Mesothelial cell of epicardium (in vitro differentiated cells): ENCODE measurements at regions not wholly inside any gene's neighbourhood (a gene's known extent, or its start where the extent isn't known, plus 50 kb on each side); places are given as distances from the start of the nearest gene placed in this dataset.

ENCODE experiments used
- DNase-seq, 2 experiments: peaks; one replicate each; pipeline ENCODE4 v3.0.0; 2021; ENCODE audit warnings: low spot score in 2 of 2; ENCODE audit not compliant: unreplicated experiment in 2 of 2
- H3K27ac Mint-ChIP-seq: 2 replicates; pipeline ENCODE4 v1.8.0; 2021; ENCODE audit warnings: mixed read lengths
- H3K27me3 Mint-ChIP-seq: 2 replicates; pipeline ENCODE4 v1.8.0; 2021; ENCODE audit warnings: low read depth, mixed read lengths
- H3K36me3 Mint-ChIP-seq: 2 replicates; pipeline ENCODE4 v1.8.0; 2021; ENCODE audit warnings: mixed read lengths
- H3K4me1 Mint-ChIP-seq: 2 replicates; pipeline ENCODE4 v1.8.0; 2021; ENCODE audit warnings: mixed read lengths
- H3K4me3 Mint-ChIP-seq: 2 replicates; pipeline ENCODE4 v1.8.0; 2021; ENCODE audit warnings: mild to moderate bottlenecking, moderate library complexity, mixed read lengths
- H3K9me3 Mint-ChIP-seq: 2 replicates; pipeline ENCODE4 v1.8.0; 2021; ENCODE audit warnings: mixed read lengths
- CTCF ChIP-seq: fragments of 200-600 bp; sonication (generic); IDR thresholded peaks from one replicate; pipeline ENCODE4 v1.5.0; 2021; ENCODE audit warnings: antibody characterized with exemption; ENCODE audit not compliant: unreplicated experiment

DNA sequence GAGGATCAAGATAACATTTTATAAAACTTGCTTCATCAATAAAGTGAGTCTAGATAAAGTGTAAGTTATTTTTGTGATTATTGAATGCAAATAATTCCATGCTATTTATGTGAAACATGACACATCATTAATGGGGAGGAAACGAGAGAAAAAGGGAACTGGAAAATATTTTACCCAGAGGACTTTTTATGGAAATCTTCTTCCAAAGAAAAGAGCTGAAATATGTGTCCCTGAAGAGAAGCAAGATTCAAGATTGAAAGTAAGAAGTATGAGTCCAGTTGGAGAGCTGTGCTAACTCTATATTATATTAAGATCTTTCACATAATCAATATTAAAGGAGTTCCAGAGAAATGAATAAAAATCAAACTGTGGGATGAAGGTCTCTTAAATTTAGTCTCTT is 1361.8 kb downstream of the GATA3 start:
- H3K4me1 Mint-ChIP-seq, result no peaks in the 10 kb centered on the region
- no peak overlapping the region for H3K27ac Mint-ChIP-seq
- H3K36me3 Mint-ChIP-seq, result no peaks in the 10 kb centered on the region
- H3K4me3 Mint-ChIP-seq, result no peak overlapping the region
- H3K27me3 Mint-ChIP-seq, result peaks cover 2% of the 10 kb centered on the region
- TF ChIP-seq CTCF, result no peak
- peaks cover 19% of the 10 kb centered on the region for H3K9me3 Mint-ChIP-seq
- no peak for DNase-seq

DNA sequence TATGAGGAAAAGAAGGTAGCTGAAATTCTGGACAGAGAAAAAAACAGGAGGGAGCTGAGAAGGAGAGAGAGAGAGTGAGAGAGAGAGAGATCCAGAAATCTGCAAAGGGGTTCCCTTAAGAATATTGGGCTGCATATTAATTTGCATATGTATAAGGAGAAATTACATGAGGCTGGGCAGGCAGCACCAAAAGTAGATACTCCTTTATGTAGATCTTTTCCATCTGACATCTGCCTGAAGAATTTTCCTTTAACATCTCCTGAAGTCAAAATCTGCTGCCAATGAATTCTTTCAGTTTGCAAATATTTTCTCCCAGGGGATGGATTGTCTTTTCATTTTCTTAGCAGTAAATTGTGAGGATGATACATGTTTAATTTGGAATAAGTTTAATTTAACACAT is 1365.3 kb downstream of the GATA3 start:
- Mint-ChIP-seq H3K27ac (no peak overlapping the region), H3K4me3 (no peak overlapping the region)

DNA sequence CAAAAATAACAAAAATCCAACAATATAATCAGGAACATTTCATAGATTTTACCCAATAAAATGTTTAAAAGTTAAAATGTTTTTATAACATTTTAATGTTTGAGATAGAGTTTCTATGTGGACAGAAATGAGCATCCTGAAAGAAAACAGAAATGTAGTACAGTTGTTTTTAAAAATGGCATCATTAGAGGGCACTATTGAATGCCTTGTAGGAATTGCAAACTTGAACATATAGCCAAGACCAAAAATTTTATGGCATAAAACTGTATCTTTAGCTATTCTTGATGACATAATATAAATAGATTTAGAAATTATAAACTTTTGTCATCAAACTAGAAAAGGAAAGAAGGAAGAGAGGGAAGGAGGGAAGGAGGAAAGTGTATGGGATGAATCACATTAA is 1372.7 kb downstream of the GATA3 start:
- Mint-ChIP-seq H3K27me3 (peaks cover 8% of the 10 kb centered on the region), H3K4me3 (no peak overlapping the region), H3K27ac (no peak overlapping the region), H3K9me3 (peaks cover 20% of the 10 kb centered on the region), H3K36me3 (no peaks in the 10 kb centered on the region), H3K4me1 (no peaks in the 10 kb centered on the region)
- DNase-seq, result no peak
- TF ChIP-seq CTCF, result no peak

More for the DNA sequence above, 1365.3 kb downstream of the GATA3 start:
- no peak for DNase-seq
- Mint-ChIP-seq H3K4me1 (no peaks in the 10 kb centered on the region), H3K36me3 (no peaks in the 10 kb centered on the region), H3K9me3 (peaks cover 12% of the 10 kb centered on the region), H3K27me3 (peaks cover 2% of the 10 kb centered on the region)
- no peak for TF ChIP-seq CTCF

DNA sequence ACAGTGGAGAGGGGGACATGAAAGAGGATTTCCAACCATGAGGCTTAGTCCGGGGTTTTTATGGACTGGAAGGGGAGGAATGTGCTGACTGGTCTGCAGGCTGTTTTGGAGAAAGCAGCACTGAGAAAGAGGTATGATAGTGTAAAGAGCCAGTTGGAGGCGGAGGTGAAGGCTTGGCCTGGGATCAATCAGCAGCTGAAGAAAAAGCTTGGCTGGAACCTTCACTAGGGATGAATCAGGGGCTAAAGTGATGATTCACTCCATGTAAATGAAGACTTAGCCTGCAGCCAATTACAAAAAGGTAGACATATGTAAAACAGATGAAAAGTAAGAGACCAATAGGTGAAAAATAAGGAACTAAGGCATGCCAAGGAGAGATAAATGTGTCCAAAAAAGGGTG is 1382.6 kb downstream of the GATA3 start:
- no peak for DNase-seq
- H3K27ac Mint-ChIP-seq, result no peak overlapping the region
- H3K9me3 Mint-ChIP-seq, result peaks cover 6% of the 10 kb centered on the region
- no peaks in the 10 kb centered on the region for H3K4me1 Mint-ChIP-seq
- no peak for TF ChIP-seq CTCF
- no peaks in the 10 kb centered on the region for H3K36me3 Mint-ChIP-seq
- no peak overlapping the region for H3K4me3 Mint-ChIP-seq
- H3K27me3 Mint-ChIP-seq, result peaks cover 4% of the 10 kb centered on the region

DNA sequence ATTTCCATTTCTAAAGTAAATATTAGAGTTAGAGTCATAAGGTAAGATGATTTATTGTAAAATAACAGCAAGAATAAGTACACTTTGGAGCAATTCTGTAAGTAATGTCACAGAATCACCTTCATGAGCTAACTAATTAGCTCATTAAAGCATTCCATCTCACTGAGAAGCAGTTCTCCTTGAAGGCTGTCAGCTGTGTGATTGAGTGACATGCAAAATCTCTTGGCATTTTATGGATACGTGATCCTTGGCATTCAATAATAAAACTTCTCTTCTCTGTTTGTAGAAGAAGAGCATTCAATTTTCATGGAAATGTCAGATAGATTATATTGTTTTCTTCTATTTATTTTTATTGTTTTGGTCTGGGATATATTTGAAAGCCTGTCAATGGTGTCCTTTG is 1389.3 kb downstream of the GATA3 start:
- TF ChIP-seq CTCF, result no peak
- Mint-ChIP-seq H3K4me3 (no peak overlapping the region), H3K4me1 (no peaks in the 10 kb centered on the region), H3K27me3 (peaks cover 15% of the 10 kb centered on the region), H3K9me3 (no peaks in the 10 kb centered on the region), H3K27ac (no peak overlapping the region), H3K36me3 (no peaks in the 10 kb centered on the region)
- DNase-seq, result no peak

- TF ChIP-seq CTCF, result no peak
- Mint-ChIP-seq H3K27me3 (peaks cover 11% of the 10 kb centered on the region), H3K4me1 (no peaks in the 10 kb centered on the region), H3K27ac (no peak overlapping the region), H3K4me3 (no peak overlapping the region), H3K36me3 (no peaks in the 10 kb centered on the region), H3K9me3 (peaks cover 14% of the 10 kb centered on the region)
- DNase-seq, result no peak
Measured at GRCh38 chr10:9449530-9449929, 1395.0 kb downstream of the GATA3 start.
